GM12875 (cell line): ENCODE measurements at regions not wholly inside any gene's neighbourhood (a gene's known extent, or its start where the extent isn't known, plus 50 kb on each side); places are given as distances from the start of the nearest gene placed in this dataset.

Experiments used
- H3K4me3 ChIP-seq: one replicate; pipeline ENCODE4 v1.5.1; 2011; ENCODE audit warnings: low read depth, low read length, control low read depth
- CTCF ChIP-seq: IDR thresholded peaks from 2 replicates; pipeline ENCODE4 v1.5.1; 2011; ENCODE audit warnings: low read depth, mild to moderate bottlenecking, control low read depth, inconsistent platforms, low read length, moderate library complexity, borderline replicate concordance; ENCODE audit not compliant: insufficient read depth

- TF ChIP-seq CTCF: no peak
- no peak overlapping the region for H3K4me3 ChIP-seq
Measured at GRCh38 chr16:54402270-54402669, 115.7 kb upstream of the IRX3 start.

- TF ChIP-seq CTCF: no peak
- H3K4me3 ChIP-seq: no peak overlapping the region
Measured at GRCh38 chr16:54400261-54400660, 113.7 kb upstream of the IRX3 start.

GRCh38 chr16:54398986-54399385 lies 112.4 kb upstream of the IRX3 start:
- H3K4me3 ChIP-seq: no peak overlapping the region
- no peak for TF ChIP-seq CTCF

- TF ChIP-seq CTCF: no peak
- H3K4me3 ChIP-seq: no peak overlapping the region
Measured at GRCh38 chr16:54397838-54398237, 111.3 kb upstream of the IRX3 start.

GRCh38 chr16:54397190-54397835 lies 110.7 kb upstream of the IRX3 start:
- TF ChIP-seq CTCF: no peak
- no peak overlapping the region for H3K4me3 ChIP-seq

GRCh38 chr16:54389836-54390494 lies 103.4 kb upstream of the IRX3 start:
- no peak overlapping the region for H3K4me3 ChIP-seq
- TF ChIP-seq CTCF: no peak

- TF ChIP-seq CTCF: no peak
- H3K4me3 ChIP-seq: no peak overlapping the region
Measured at GRCh38 chr16:54385141-54385540, 98.6 kb upstream of the IRX3 start.
